Suppressor macrophage treated with lipopolysaccharide for 1 hour (primary cell): ENCODE measurements at regions not wholly inside any gene's neighbourhood (a gene's known extent, or its start where the extent isn't known, plus 50 kb on each side); places are given as distances from the start of the nearest gene placed in this dataset.
A peak's percentile ranks its signal among the peaks of the same experiment; 100 is the strongest.

ENCODE experiments used
- DNase-seq, 3 donors: peaks; one replicate each; pipeline ENCODE4 v3.0.0-alpha.2; 2020 to 2022

DNA sequence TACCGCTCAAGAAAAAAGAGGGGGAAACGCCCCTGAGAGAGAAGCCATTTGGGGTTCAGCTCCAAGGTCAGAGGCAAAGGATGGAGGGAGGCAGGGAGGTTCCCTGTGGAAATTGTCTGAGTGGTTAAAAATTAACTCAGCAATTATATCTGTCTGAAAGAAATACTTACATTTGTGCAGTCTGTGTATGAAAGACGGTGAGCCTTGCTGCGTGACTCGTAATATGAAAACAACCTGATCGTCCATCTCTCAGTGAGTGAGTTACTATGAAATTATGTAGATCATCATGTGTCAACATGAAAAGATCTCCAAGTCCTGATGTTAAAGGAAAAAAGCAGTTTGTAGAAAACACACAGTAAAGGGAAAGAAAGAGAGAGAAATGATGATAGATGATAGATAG is 67.2 kb upstream of the FAM204A start:
- no peak for DNase-seq

DNA sequence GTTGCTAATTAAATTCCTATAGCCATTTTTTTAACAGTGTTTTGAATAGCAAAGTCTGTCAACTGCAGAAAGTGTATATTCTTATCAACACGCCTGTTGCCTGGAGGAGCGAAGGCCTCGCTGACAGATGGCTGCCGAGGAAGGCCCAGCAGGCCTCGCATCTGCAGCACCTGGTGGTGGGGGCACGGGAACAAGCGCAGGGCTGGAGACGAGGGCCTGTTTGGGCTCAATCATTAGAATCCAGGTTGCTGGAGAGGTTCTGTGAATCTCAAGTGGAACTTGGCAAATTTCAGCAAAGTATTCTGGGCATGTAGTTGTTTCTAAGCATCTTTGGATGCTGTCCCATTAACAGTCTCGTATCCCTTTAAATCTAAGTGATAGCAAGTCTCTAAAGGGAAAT is 66.1 kb upstream of the FAM204A start:
- DNase-seq: no peak

GRCh38 chr10:118407777-118408176 is 65.7 kb upstream of the FAM204A start:
- DNase-seq: no peak

- DNase-seq: no peak
These were observed 64.9 kb upstream of the FAM204A start for GRCh38 chr10:118407026-118407425.

DNA sequence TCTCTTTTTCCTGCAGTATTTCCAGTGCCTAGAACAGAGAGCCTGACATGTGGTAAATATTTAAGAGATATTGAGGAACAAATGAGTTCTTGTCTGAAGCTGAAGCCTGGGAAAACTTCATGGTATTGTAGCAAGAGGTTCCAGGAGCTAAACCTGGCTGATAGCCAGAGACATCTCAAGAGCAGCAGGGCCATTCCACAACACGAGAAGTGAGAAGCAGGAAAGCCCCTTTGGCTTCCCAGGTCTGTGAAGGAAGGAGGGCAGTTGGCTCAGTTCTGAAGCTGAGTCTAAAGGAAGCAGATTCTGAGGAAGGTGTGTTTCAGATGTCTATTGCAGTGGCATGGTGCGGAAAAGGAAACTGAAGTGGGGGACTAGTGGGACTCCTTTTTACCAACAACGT is 63.8 kb upstream of the FAM204A start:
- DNase-seq: peak in 2 of 3 donors; percentile 1 to 6

GRCh38 chr10:118403967-118404366 is 61.8 kb upstream of the FAM204A start:
- no peak for DNase-seq

DNA sequence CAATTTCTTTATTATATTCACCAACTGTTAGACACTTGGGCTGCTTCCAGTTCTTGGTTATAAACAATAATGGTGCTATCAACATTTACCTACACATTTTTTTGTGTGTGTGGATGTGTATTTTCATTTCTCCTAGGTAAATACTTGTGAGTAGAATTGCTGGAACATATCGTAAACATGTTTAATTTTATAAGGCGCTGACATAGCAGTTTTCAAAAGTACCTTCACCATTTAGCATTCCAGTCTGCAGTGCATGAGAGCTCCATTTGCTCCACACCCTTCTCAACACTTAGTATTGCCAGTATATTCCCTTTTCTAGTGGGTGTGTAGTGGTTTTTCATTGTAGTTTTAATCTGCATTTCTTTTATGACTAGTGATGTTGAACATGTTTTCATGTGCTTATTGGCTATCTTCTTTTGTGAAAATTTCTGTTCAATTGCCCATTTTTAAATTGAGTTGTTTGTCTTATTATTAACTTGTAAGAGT is 59.6 kb upstream of the FAM204A start:
- no peak for DNase-seq

- DNase-seq: no peak
These were observed 55.3 kb upstream of the FAM204A start for GRCh38 chr10:118397391-118397790.

- DNase-seq: no peak
These were observed 53.8 kb upstream of the FAM204A start for GRCh38 chr10:118395947-118396346.

DNA sequence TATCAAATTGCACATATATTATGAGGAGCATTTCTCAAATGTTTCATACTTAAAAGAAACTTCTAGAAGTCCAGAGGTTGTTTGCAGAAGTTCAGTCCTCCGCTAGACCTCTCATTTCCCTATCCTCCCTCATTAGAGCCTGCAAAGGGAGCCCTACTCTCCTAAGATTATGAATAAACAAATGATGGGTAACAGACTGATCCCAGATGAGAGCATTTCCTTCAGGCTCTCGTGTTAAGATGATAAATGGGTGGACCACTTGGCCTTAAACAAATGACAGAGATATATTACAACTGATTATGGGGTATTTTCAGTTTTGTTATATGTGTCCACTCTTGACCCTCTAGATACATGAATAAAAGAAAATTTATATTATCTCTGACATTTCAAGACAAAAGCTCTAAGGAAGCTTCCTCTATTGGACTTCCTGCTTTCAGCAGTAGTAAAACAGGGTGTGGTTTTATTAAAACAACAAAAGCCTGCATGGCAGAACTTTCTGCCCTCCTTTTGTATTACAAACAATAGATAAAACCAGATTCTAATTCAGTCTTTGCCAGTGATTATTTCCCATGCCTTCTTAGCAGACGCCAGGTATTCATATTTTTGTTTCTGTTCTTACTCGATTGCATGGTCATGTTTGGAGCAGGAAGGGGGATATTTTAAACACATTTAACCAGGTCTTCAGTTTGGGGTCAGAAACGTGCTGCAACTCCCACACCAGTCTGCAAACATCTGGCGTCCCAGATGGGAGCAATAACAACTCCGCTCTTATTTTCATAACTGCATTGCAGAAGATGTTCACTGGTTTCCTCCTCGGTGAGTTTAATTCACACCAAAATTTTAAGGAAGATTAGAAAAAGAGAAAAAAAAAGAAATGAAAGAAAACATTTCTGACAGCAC is 52.4 kb upstream of the FAM204A start:
- DNase-seq: peak; percentile 7 to 43 (median 33)

DNA sequence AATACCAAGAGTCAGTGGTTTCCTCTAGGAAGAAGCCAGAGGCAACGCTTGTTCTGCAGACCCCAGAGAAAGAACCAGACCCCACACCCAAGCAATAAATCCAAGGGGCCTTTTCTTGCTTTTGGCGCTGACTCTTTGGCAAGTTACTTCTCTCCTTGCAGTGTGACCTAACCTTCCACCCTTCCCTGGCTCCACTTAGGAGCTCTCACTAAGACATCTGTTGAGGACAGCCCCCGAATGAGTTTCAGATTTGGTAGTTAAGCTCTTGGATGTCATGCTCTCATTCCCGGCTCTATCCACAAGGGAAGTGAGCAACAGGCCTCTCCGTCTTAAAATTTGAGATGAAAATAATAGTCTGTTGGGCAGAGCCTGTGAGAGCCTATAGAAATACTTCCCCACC is 50.6 kb upstream of the FAM204A start:
- no peak for DNase-seq
